Astrocyte (in vitro differentiated cells and primary cell): ENCODE measurements at regions not wholly inside any gene's neighbourhood (a gene's known extent, or its start where the extent isn't known, plus 50 kb on each side); places are given as distances from the start of the nearest gene placed in this dataset.

Experiments
- CTCF ChIP-seq: IDR thresholded peaks from 2 replicates; pipeline ENCODE4 v1.5.1; 2011; ENCODE audit warnings: low read depth, mild to moderate bottlenecking, inconsistent platforms, low read length, moderate library complexity; ENCODE audit not compliant: insufficient read depth
- EZH2 ChIP-seq: IDR thresholded peaks from 2 replicates; pipeline ENCODE4 v1.6.1; 2012; ENCODE audit warnings: mild to moderate bottlenecking, low read length, inconsistent platforms; ENCODE audit not compliant: insufficient read depth

GRCh38 chr9:74275872-74276508 lies 221.1 kb upstream of the RORB start:
- TF ChIP-seq CTCF = no peak
- TF ChIP-seq EZH2 = no peak
